Endothelial cell of umbilical vein (primary cell): ENCODE measurements at regions not wholly inside any gene's neighbourhood (a gene's known extent, or its start where the extent isn't known, plus 50 kb on each side); places are given as distances from the start of the nearest gene placed in this dataset.
"Not testable (repeated sequence)": the region's sequence is repeated elsewhere in the genome, so short reads cannot be mapped to it uniquely, and the experiment has no call there.

Experiments
- BruUV-seq: library from RNA; stranded (reverse); fragments of 400-500 nt; replicated peaks from 2 replicates; lab custom pipeline; 2021; lab: Mats Ljungman, UMichigan
- CTCF ChIA-PET: fragments of 300-600, 350-600 bp; sonication (Branson Sonifier 250); formaldehyde crosslinking; loops from one replicate; lab custom pipeline; 2021; ENCODE audit warnings: antibody characterized with exemption, inconsistent platforms; lab: Charles Lee
- POLR2A ChIA-PET: fragments of 300-600, 350-600 bp; sonication (Branson Sonifier 250); formaldehyde crosslinking; loops from one replicate; lab custom pipeline; 2021; ENCODE audit warnings: antibody characterized with exemption, inconsistent platforms; lab: Charles Lee
- DNase-seq: peaks from one replicate; pipeline ENCODE4 v3.0.0-alpha.2; 2011; ENCODE audit warnings: low read depth, low spot score
- FAIRE-seq: peaks from 2 replicates; lab custom pipeline; 2011; peaks lifted over from hg19 to GRCh38; lab: Jason Lieb, UNC
- H2AFZ ChIP-seq: 2 replicates; pipeline ENCODE4 v1.6.0; 2012; ENCODE audit warnings: low read depth, low read length, control low read depth, inconsistent platforms
- H3K27ac ChIP-seq: 2 replicates; pipeline ENCODE4 v1.5.1; 2011; ENCODE audit warnings: low read depth, mild to moderate bottlenecking, control low read depth, low read length, moderate library complexity; ENCODE audit not compliant: insufficient read depth
- H3K27me3 ChIP-seq, 2 experiments: 2 replicates each; pipeline versions ENCODE4 v1.6.0 to v1.6.1; 2011; ENCODE audit warnings: low read length in 2 of 2, mixed read lengths in 1 of 2; ENCODE audit not compliant: control insufficient read depth in 2 of 2, insufficient read depth in 2 of 2
- H3K36me3 ChIP-seq, 2 experiments: 2 replicates in 1 of 2; 3 replicates in 1 of 2; pipeline ENCODE4 v1.5.1; 2011; ENCODE audit warnings: low read length in 2 of 2, mild to moderate bottlenecking in 1 of 2, moderate library complexity in 1 of 2; ENCODE audit not compliant: control insufficient read depth in 2 of 2, insufficient read depth in 2 of 2; ENCODE audit errors: extremely low read depth in 1 of 2
- H3K4me1 ChIP-seq: 3 replicates; pipeline ENCODE4 v1.5.1; 2011; ENCODE audit warnings: mild to moderate bottlenecking, low read length; ENCODE audit not compliant: control insufficient read depth, insufficient read depth; ENCODE audit errors: extremely low read depth
- H3K4me2 ChIP-seq: 2 replicates; pipeline ENCODE4 v1.6.1; 2011; ENCODE audit warnings: low read length, control low read depth, mixed read lengths; ENCODE audit not compliant: insufficient read depth
- H3K4me3 ChIP-seq, 3 experiments: fragments of 200-600 bp in 1 of 3; sonication (generic), shearing (Covaris generic) in 1 of 3; replicated peaks in 1 of 3; 2 replicates each; pipeline ENCODE4 v1.5.1; 2011 to 2016; ENCODE audit warnings: control low read depth in 3 of 3, low read length in 3 of 3, mild to moderate bottlenecking in 2 of 3, inconsistent platforms in 1 of 3, low read depth in 1 of 3, moderate library complexity in 1 of 3; ENCODE audit not compliant: insufficient read depth in 1 of 3
- H3K79me2 ChIP-seq: 2 replicates; pipeline ENCODE4 v1.6.0; 2012; ENCODE audit warnings: low read length, inconsistent platforms; ENCODE audit not compliant: control insufficient read depth, insufficient read depth
- H3K9ac ChIP-seq: replicated peaks from 2 replicates; pipeline ENCODE3; 2011; ENCODE audit warnings: low read length, control low read depth; ENCODE audit not compliant: insufficient read depth; ENCODE audit errors: extremely low read depth
- H3K9me1 ChIP-seq: replicated peaks from 3 replicates; pipeline ENCODE4 v1.6.0; 2011; ENCODE audit warnings: mild to moderate bottlenecking, low read length; ENCODE audit not compliant: control insufficient read depth, insufficient read depth; ENCODE audit errors: extremely low read depth
- H3K9me3 ChIP-seq: replicated peaks from 2 replicates; pipeline ENCODE4 v1.5.1; 2012; ENCODE audit warnings: low read length, inconsistent platforms; ENCODE audit not compliant: control insufficient read depth, insufficient read depth
- H4K20me1 ChIP-seq: replicated peaks from 2 replicates; pipeline ENCODE3; 2011; ENCODE audit warnings: mild to moderate bottlenecking, low read length; ENCODE audit not compliant: control insufficient read depth, insufficient read depth; ENCODE audit errors: extremely low read depth
- CTCF ChIP-seq, 2 donors: IDR thresholded peaks; 1 replicate in 1 of 2; 2 replicates in 1 of 2; pipeline ENCODE4 v1.5.1; 2011; ENCODE audit warnings: low read length in 2 of 2, mild to moderate bottlenecking in 2 of 2, moderate library complexity in 2 of 2, control low read depth in 1 of 2, inconsistent platforms in 1 of 2, low read depth in 1 of 2; ENCODE audit not compliant: insufficient read depth in 1 of 2; ENCODE audit errors: extremely low read depth in 1 of 2
- EZH2 ChIP-seq: IDR thresholded peaks from 2 replicates; pipeline ENCODE4 v1.6.1; 2012; ENCODE audit warnings: borderline replicate concordance, low read depth, mild to moderate bottlenecking, moderate library complexity, low read length, inconsistent platforms; ENCODE audit not compliant: severe bottlenecking
- FOS ChIP-seq: IDR thresholded peaks from 2 replicates; pipeline ENCODE4 v1.6.1; 2011; ENCODE audit warnings: mild to moderate bottlenecking, low read length, moderate library complexity, borderline replicate concordance; ENCODE audit not compliant: insufficient read depth
- GATA2 ChIP-seq: IDR thresholded peaks from 2 replicates; pipeline ENCODE4 v1.7.0; 2011; ENCODE audit warnings: low read depth, mild to moderate bottlenecking, moderate library complexity, mixed read lengths, low read length; ENCODE audit not compliant: insufficient read length, insufficient read depth
- JUN ChIP-seq: IDR thresholded peaks from 2 replicates; pipeline ENCODE4 v1.6.1; 2011; ENCODE audit warnings: borderline replicate concordance, low read depth; ENCODE audit not compliant: insufficient read length, insufficient read depth
- MAX ChIP-seq: IDR thresholded peaks from 2 replicates; pipeline ENCODE4 v1.6.1; 2011; ENCODE audit not compliant: insufficient read depth, insufficient read length
- MYC ChIP-seq: IDR thresholded peaks from one replicate; pipeline ENCODE4 v1.6.1; 2011; ENCODE audit warnings: mild to moderate bottlenecking, low read depth, low read length
- POLR2A ChIP-seq: IDR thresholded peaks from 2 replicates; pipeline ENCODE4 v1.6.1; 2012; ENCODE audit warnings: low read depth, mild to moderate bottlenecking, control low read depth, low read length
- POLR2AphosphoS5 ChIP-seq: IDR thresholded peaks from 2 replicates; pipeline ENCODE4 v1.6.1; 2012; ENCODE audit warnings: low read depth, mild to moderate bottlenecking, control low read depth, low read length, moderate library complexity; ENCODE audit not compliant: insufficient read depth
- dilution Hi-C: fragments of 300-500 bp; cut with MboI; formaldehyde crosslinking; loops from one replicate; pipeline ENCODE4 v1.15.0; 2019; ENCODE audit warnings: low sequenced_read_pairs; ENCODE audit not compliant: extremely low pct_ligation_motif_present
- intact Hi-C: fragments of 100-400 bp; cut with micrococcal nuclease; formaldehyde crosslinking; loops from one replicate; pipeline ENCODE4 v1.10.0; 2022

GRCh38 chr12:54799966-54800365 lies 54.4 kb upstream of the MUCL1 start:
- POLR2A ChIA-PET, FAIRE-seq, DNase-seq, BruUV-seq, H3K9me3 ChIP-seq, H4K20me1 ChIP-seq, H3K4me1 ChIP-seq, H3K79me2 ChIP-seq, H3K9me1 ChIP-seq, H2AFZ ChIP-seq, H3K4me3 ChIP-seq, H3K36me3 ChIP-seq, H3K27me3 ChIP-seq, H3K4me2 ChIP-seq, CTCF ChIA-PET, intact Hi-C loops, H3K27ac ChIP-seq, dilution Hi-C loops, H3K9ac ChIP-seq: not testable (repeated sequence)

GRCh38 chr12:54798651-54799050 lies 55.7 kb upstream of the MUCL1 start:
- no peak for DNase-seq
- Histone ChIP-seq H3K9ac (no peak overlapping the region), H3K4me1 (no peaks in the 10 kb centered on the region), H3K27me3 (no peaks in the 10 kb centered on the region), H3K4me2 (no peak overlapping the region), H3K36me3 (no peaks in the 10 kb centered on the region), H3K79me2 (no peaks in the 10 kb centered on the region), H3K27ac (no peak overlapping the region), H3K4me3 (no peak overlapping the region), H3K9me3 (no peaks in the 10 kb centered on the region), H3K9me1 (no peaks in the 10 kb centered on the region), H2AFZ (no peak overlapping the region), H4K20me1 (no peaks in the 10 kb centered on the region)
- no peak for TF ChIP-seq CTCF (IDR thresholded peaks at IDR 0.05; ENCODE audit: extremely low read depth in 1 of 2, insufficient read depth in 1 of 2, low read depth in 1 of 2, low read length in 2 of 2)
- TF ChIP-seq POLR2AphosphoS5, result no peak
- TF ChIP-seq EZH2, result no peak
- no peak for TF ChIP-seq JUN
- TF ChIP-seq FOS, result no peak
- TF ChIP-seq POLR2A, result no peak
- TF ChIP-seq GATA2, result no peak
- no peak for TF ChIP-seq MYC
- TF ChIP-seq MAX, result no peak
- no peak for FAIRE-seq
- no TSS peak for BruUV-seq
- ChIA-PET POLR2A (no interaction called here), CTCF (no interaction called here)
- intact Hi-C loops, result no loop called here
- dilution Hi-C loops, result no loop called here
